SK-N-SH (cell line): ENCODE measurements at regions not wholly inside any gene's neighbourhood (a gene's known extent, or its start where the extent isn't known, plus 50 kb on each side); places are given as distances from the start of the nearest gene placed in this dataset.
A peak's percentile ranks its signal among the peaks of the same experiment; 100 is the strongest.

Experiments
- CTCF ChIA-PET: fragments of 300-600, 350-600 bp; formaldehyde crosslinking; extraction: SDS; loops from one replicate; lab custom pipeline; 2021; lab: Yijun Ruan, JAX
- POLR2A ChIA-PET: fragments of 350-600 bp; sonication (Branson Sonifier 250); formaldehyde crosslinking; extraction: SDS; loops from one replicate; lab custom pipeline; 2020; ENCODE audit warnings: antibody characterized with exemption, inconsistent platforms; lab: Yijun Ruan, JAX
- DNase-seq: peaks from one replicate; pipeline ENCODE4 v3.0.0; 2012
- H2AFZ ChIP-seq: fragments of 200-600 bp; sonication (generic); 2 replicates; pipeline ENCODE4 v1.8.1; 2016; ENCODE audit warnings: antibody characterized with exemption, mild to moderate bottlenecking, low read depth
- H3F3A ChIP-seq: fragments of 200-600 bp; sonication (generic); replicated peaks from 2 replicates; pipeline ENCODE3; 2016; ENCODE audit warnings: antibody characterized with exemption, mild to moderate bottlenecking; ENCODE audit not compliant: insufficient read depth
- H3K27ac ChIP-seq, 2 experiments: fragments of 200-500 bp in 1 of 2; fragments of 200-600 bp in 1 of 2; sonication (Bioruptor generic) in 1 of 2; sonication (generic), shearing (Covaris generic) in 1 of 2; 2 replicates each; pipeline versions ENCODE4 v1.5.1 to v1.6.1; 2014 to 2016; ENCODE audit warnings: low read depth in 2 of 2, inconsistent platforms in 1 of 2, low read length in 1 of 2, mild to moderate bottlenecking in 1 of 2, mixed read lengths in 1 of 2
- H3K27me3 ChIP-seq: fragments of 200-600 bp; sonication (generic), shearing (Covaris generic); 2 replicates; pipeline ENCODE4 v1.6.1; 2016; ENCODE audit warnings: mixed run types; ENCODE audit not compliant: insufficient read depth
- H3K36me3 ChIP-seq, 2 experiments: fragments of 200-500 bp in 1 of 2; fragments of 200-600 bp in 1 of 2; sonication (Bioruptor generic) in 1 of 2; sonication (generic) in 1 of 2; replicated peaks in 1 of 2; 2 replicates each; pipeline versions ENCODE3 to v1.5.1; 2014 to 2016; ENCODE audit warnings: low read length in 1 of 2, mild to moderate bottlenecking in 1 of 2; ENCODE audit not compliant: insufficient read depth in 2 of 2, control insufficient read depth in 1 of 2
- H3K4me1 ChIP-seq, 2 experiments: fragments of 200-500 bp in 1 of 2; fragments of 200-600 bp in 1 of 2; sonication (Bioruptor generic) in 1 of 2; sonication (generic), shearing (Covaris generic) in 1 of 2; 2 replicates each; pipeline versions ENCODE4 v1.5.1 to v1.6.1; 2014 to 2016; ENCODE audit warnings: low read depth in 1 of 2, low read length in 1 of 2, mixed run types in 1 of 2; ENCODE audit not compliant: insufficient read depth in 2 of 2, control insufficient read depth in 1 of 2
- H3K4me2 ChIP-seq: fragments of 200-600 bp; sonication (generic), shearing (Covaris generic); 2 replicates; pipeline ENCODE4 v1.6.1; 2017; ENCODE audit warnings: mixed run types
- H3K4me3 ChIP-seq, 2 experiments: fragments of 200-500 bp in 1 of 2; fragments of 200-600 bp in 1 of 2; sonication (Bioruptor generic) in 1 of 2; sonication (generic), shearing (Covaris generic) in 1 of 2; 2 replicates each; pipeline versions ENCODE4 v1.5.1 to v1.8.1; 2014 to 2016; ENCODE audit warnings: low read depth in 2 of 2, inconsistent platforms in 1 of 2, low read length in 1 of 2, mild to moderate bottlenecking in 1 of 2, mixed read lengths in 1 of 2, moderate library complexity in 1 of 2
- H3K79me2 ChIP-seq: fragments of 200-600 bp; sonication (generic); 2 replicates; pipeline ENCODE4 v1.8.1; 2017; ENCODE audit warnings: mild to moderate bottlenecking; ENCODE audit not compliant: insufficient read depth
- H3K9ac ChIP-seq: fragments of 200-600 bp; sonication (generic); 2 replicates; pipeline ENCODE4 v1.6.1; 2017; ENCODE audit warnings: mixed run types
- H3K9me2 ChIP-seq: fragments of 200-600 bp; sonication (generic); 2 replicates; pipeline ENCODE4 v1.6.1; 2017; ENCODE audit warnings: mixed run types
- H3K9me3 ChIP-seq: fragments of 200-600 bp; sonication (generic); 2 replicates; pipeline ENCODE4 v1.6.1; 2017; ENCODE audit warnings: mixed run types, mild to moderate bottlenecking, moderate library complexity
- H4K20me1 ChIP-seq: fragments of 200-600 bp; sonication (generic); 2 replicates; pipeline ENCODE4 v1.6.1; 2017; ENCODE audit warnings: mild to moderate bottlenecking, mixed run types; ENCODE audit not compliant: insufficient read depth
- CHD2 ChIP-seq: fragments of 150-350 bp; IDR thresholded peaks from 2 replicates; pipeline ENCODE4 v1.6.1; 2018; ENCODE audit warnings: low read length; ENCODE audit not compliant: partially characterized antibody
- FOXJ3 ChIP-seq: sonication (generic); formaldehyde crosslinking; IDR thresholded peaks from 2 replicates; pipeline ENCODE4 v1.5.1; 2020; ENCODE audit warnings: mild to moderate bottlenecking, missing genetic modification reagents
- FOXM1 ChIP-seq: IDR thresholded peaks from 2 replicates; pipeline ENCODE4 v1.4.0; 2012; ENCODE audit warnings: low read depth, mild to moderate bottlenecking
- GATA2 ChIP-seq: sonication (generic); formaldehyde crosslinking; IDR thresholded peaks from 2 replicates; pipeline ENCODE4 v1.5.0; 2020; ENCODE audit warnings: mild to moderate bottlenecking, missing genetic modification reagents
- MEF2A ChIP-seq: IDR thresholded peaks from 2 replicates; pipeline ENCODE4 v1.4.0; 2012; ENCODE audit warnings: low read depth, borderline replicate concordance
- MXI1 ChIP-seq: IDR thresholded peaks from 2 replicates; pipeline ENCODE4 v1.6.1; 2012; ENCODE audit warnings: mild to moderate bottlenecking, low read depth, low read length, improper control_type of control experiment
- RAD21 ChIP-seq: IDR thresholded peaks from 2 replicates; pipeline ENCODE4 v1.6.1; 2012; ENCODE audit warnings: mild to moderate bottlenecking, low read length
- RCOR1 ChIP-seq: fragments of 150-350 bp; IDR thresholded peaks from 2 replicates; pipeline ENCODE4 v1.6.1; 2017; ENCODE audit warnings: antibody characterized with exemption, low read length
- SMC3 ChIP-seq: IDR thresholded peaks from 2 replicates; pipeline ENCODE4 v1.6.1; 2012; ENCODE audit warnings: low read depth, low read length, improper control_type of control experiment
- TCF12 ChIP-seq: IDR thresholded peaks from 2 replicates; pipeline ENCODE4 v1.4.0; 2012
- WGBS: methylation state at CpG from one replicate; pipeline ENCODE4 v1.1.6; 2017; ENCODE audit warnings: low lambda C conversion rate; 5-methylcytosine and 5-hydroxymethylcytosine counted together
- TF ChIP-seq, protein P1 (sequence below): fragments of 150-350 bp; IDR thresholded peaks from 2 replicates; pipeline ENCODE4 v1.6.1; 2016; ENCODE audit warnings: mild to moderate bottlenecking, low read depth, low read length
- TF ChIP-seq, protein P2 (sequence below): IDR thresholded peaks from 2 replicates; pipeline ENCODE4 v1.4.0; 2012; ENCODE audit warnings: low read depth

DNA sequence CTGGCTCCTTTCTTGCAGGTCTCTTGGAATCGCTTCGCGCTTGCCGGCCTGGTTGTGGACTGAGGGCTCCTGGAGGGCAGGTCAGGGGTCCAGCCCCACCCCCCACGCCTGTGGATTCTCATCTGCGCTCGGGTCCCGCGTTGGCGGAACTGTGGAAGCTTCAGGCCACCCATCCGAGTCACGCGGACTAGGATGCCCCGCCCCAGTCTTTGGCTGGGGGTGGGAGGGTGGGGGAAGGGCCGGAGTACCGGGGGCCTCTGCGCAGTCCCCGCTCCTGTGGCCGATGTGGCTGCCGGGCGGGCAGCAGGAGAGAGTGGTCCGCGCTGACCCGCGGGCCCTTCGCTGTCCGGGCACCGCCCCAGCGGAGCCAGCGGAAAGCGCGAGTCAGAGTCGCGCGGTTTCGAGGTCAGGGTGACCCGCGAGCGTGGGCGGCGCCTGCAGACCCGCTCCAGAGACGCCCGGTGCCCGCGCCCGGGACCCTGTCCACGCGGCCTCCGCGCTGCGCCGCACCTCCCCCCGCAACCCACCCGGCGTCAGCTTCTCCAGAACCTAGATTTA lies 114.2 kb downstream of the KLF13 start:
- H3K9me3 ChIP-seq, result no peaks in the 10 kb centered on the region
- CTCF ChIA-PET, result interaction anchor here (0.6 to 8.2 kb wide), 9 partner anchors 9 to 312 kb away, joined by 3 to 67 read pairs (median 3); partner anchors contain the start of gene KLF13
- peak; percentile 85 for DNase-seq

DNA sequence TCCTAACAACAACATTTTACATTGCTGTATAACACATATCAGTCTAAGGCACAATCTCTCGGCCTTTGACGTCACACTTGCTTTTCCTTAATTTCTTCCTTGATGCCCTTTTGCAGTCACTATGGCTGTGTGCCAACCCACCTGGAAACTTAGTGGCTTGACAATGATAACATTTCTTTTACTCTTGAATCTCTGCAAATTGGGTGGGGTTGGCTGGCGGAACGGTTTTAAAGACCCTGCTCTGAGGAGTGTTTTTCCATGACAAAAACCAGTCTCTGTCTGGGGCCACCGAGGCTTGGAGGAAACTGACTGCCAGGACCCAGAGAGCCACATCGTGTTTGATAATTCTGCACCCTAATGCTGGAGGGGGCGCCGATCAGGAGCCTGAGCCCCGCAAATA lies 115.6 kb downstream of the KLF13 start:
- Histone ChIP-seq H3K27me3 (no peaks in the 10 kb centered on the region), H3K79me2 (no peaks in the 10 kb centered on the region), H3K9me3 (no peaks in the 10 kb centered on the region), H3K9ac (no peak overlapping the region), H3K9me2 (no peaks in the 10 kb centered on the region), H3K4me3 (no peak overlapping the region), H3F3A (peaks cover 7% of the 10 kb centered on the region), H3K4me2 (peak overlapping the region; percentile 23), H3K4me1 (peaks cover 8 to 12% of the 10 kb centered on the region in 2 experiments; a peak in 2 of 4 replicates), H3K27ac (peak overlapping the region in 1 of 2 experiments; percentile 46; a peak in 2 of 4 replicates), H3K36me3 (no peaks in the 10 kb centered on the region), H4K20me1 (no peaks in the 10 kb centered on the region), H2AFZ (no peak overlapping the region)
- ChIA-PET POLR2A (no interaction called here), CTCF (interaction anchor here (1.4 to 1.7 kb wide), 2 partner anchors 46 to 241 kb away, joined by 3 to 7 read pairs; no protein-coding TSS in a partner anchor)
- WGBS, result 89% methylated on average over 9 of the region's 9 CpGs
- DNase-seq, result no peak
- TF ChIP-seq, protein P1, sequence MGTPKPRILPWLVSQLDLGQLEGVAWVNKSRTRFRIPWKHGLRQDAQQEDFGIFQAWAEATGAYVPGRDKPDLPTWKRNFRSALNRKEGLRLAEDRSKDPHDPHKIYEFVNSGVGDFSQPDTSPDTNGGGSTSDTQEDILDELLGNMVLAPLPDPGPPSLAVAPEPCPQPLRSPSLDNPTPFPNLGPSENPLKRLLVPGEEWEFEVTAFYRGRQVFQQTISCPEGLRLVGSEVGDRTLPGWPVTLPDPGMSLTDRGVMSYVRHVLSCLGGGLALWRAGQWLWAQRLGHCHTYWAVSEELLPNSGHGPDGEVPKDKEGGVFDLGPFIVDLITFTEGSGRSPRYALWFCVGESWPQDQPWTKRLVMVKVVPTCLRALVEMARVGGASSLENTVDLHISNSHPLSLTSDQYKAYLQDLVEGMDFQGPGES, result no peak
- no peak for TF ChIP-seq GATA2 (CRISPR knock-in tag)
- TF ChIP-seq SMC3, result no peak
- no peak for TF ChIP-seq FOXM1
- no peak for TF ChIP-seq MEF2A
- no peak for TF ChIP-seq FOXJ3 (CRISPR knock-in tag)
- no peak for TF ChIP-seq TCF12
- TF ChIP-seq RAD21, result no peak
- TF ChIP-seq, protein P2, sequence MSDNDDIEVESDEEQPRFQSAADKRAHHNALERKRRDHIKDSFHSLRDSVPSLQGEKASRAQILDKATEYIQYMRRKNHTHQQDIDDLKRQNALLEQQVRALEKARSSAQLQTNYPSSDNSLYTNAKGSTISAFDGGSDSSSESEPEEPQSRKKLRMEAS, result no peak
- no peak for TF ChIP-seq RCOR1
- no peak for TF ChIP-seq MXI1

More for the DNA sequence above, 114.2 kb downstream of the KLF13 start:
- no peaks in the 10 kb centered on the region for H3K9me2 ChIP-seq
- peak; percentile 5 for TF ChIP-seq CHD2
- TF ChIP-seq, protein P2, result no peak
- H3K27ac ChIP-seq, result no peak overlapping the region
- peaks cover 8 to 12% of the 10 kb centered on the region in 2 experiments; a peak in 2 of 4 replicates for H3K4me1 ChIP-seq
- peak overlapping the region; percentile 73 for H3K4me2 ChIP-seq
- POLR2A ChIA-PET, result no interaction called here
- no peaks in the 10 kb centered on the region for H3K36me3 ChIP-seq
- WGBS, result 13% methylated on average over 15 of the region's 56 CpGs
- no peaks in the 10 kb centered on the region for H3K79me2 ChIP-seq
- no peaks in the 10 kb centered on the region for H3K27me3 ChIP-seq
- H4K20me1 ChIP-seq, result no peaks in the 10 kb centered on the region
- H3K4me3 ChIP-seq, result peak overlapping the region; percentile 46 to 50; a peak in 3 of 4 replicates
- peak overlapping the region; percentile 36; the same call in 1 of the 2 replicates for H3K9ac ChIP-seq
- H3F3A ChIP-seq, result peaks cover 7% of the 10 kb centered on the region
- H2AFZ ChIP-seq, result peak overlapping the region; percentile 79; the same call in 1 of the 2 replicates
